CD14-positive monocyte (primary cell): ENCODE measurements at regions not wholly inside any gene's neighbourhood (a gene's known extent, or its start where the extent isn't known, plus 50 kb on each side); places are given as distances from the start of the nearest gene placed in this dataset.

Experiments
- DNase-seq, 3 donors: peaks; one replicate each; pipeline ENCODE4 v3.0.0-alpha.2; 2011 to 2022
- H2AFZ ChIP-seq: 2 replicates; pipeline ENCODE4 v1.6.0; 2012; ENCODE audit warnings: mild to moderate bottlenecking, low read depth, low read length, inconsistent platforms; ENCODE audit not compliant: insufficient read depth, poor library complexity, severe bottlenecking
- H3K27ac ChIP-seq, 2 donors: 1 replicate in 1 of 2; 2 replicates in 1 of 2; pipeline ENCODE4 v1.5.1; 2012 to 2013; ENCODE audit warnings: low read length in 2 of 2, control low read depth in 1 of 2, inconsistent platforms in 1 of 2, low read depth in 1 of 2, mild to moderate bottlenecking in 1 of 2
- H3K27me3 ChIP-seq, 2 donors: one replicate each; pipeline versions ENCODE4 v1.6.0 to v1.6.1; 2011 to 2013; ENCODE audit warnings: low read length in 2 of 2; ENCODE audit not compliant: control insufficient read depth in 2 of 2, insufficient read depth in 2 of 2
- H3K36me3 ChIP-seq, 2 donors: replicated peaks in 1 of 2; 1 replicate in 1 of 2; 2 replicates in 1 of 2; pipeline versions ENCODE4 v1.5.1 to v1.6.1; 2012 to 2013; ENCODE audit warnings: low read length in 2 of 2, control low read depth in 1 of 2, inconsistent platforms in 1 of 2, mild to moderate bottlenecking in 1 of 2; ENCODE audit not compliant: insufficient read depth in 2 of 2, control insufficient read depth in 1 of 2
- H3K4me1 ChIP-seq, 2 donors: 1 replicate in 1 of 2; 2 replicates in 1 of 2; pipeline versions ENCODE4 v1.5.1 to v1.6.1; 2012 to 2013; ENCODE audit warnings: low read length in 2 of 2, control low read depth in 1 of 2, inconsistent platforms in 1 of 2, mild to moderate bottlenecking in 1 of 2, moderate library complexity in 1 of 2; ENCODE audit not compliant: insufficient read depth in 2 of 2, control insufficient read depth in 1 of 2
- H3K4me2 ChIP-seq: replicated peaks from 2 replicates; pipeline ENCODE3; 2012; ENCODE audit warnings: low read length, moderate library complexity, mild to moderate bottlenecking; ENCODE audit not compliant: poor library complexity, severe bottlenecking; ENCODE audit errors: extremely low read depth
- H3K4me3 ChIP-seq, 3 experiments: fragments of 200-600 bp in 1 of 3; sonication (generic) in 1 of 3; replicated peaks in 1 of 3; 1 replicate in 2 of 3; 2 replicates in 1 of 3; pipeline ENCODE4 v1.5.1; 2011 to 2013; ENCODE audit warnings: low read length in 3 of 3, mild to moderate bottlenecking in 3 of 3, control low read depth in 2 of 3, low read depth in 2 of 3, inconsistent platforms in 1 of 3, moderate library complexity in 1 of 3
- H3K79me2 ChIP-seq: 2 replicates; pipeline ENCODE4 v1.6.0; 2012; ENCODE audit warnings: mild to moderate bottlenecking, control low read depth, inconsistent platforms, low read length, moderate library complexity; ENCODE audit not compliant: insufficient read depth
- H3K9ac ChIP-seq: 2 replicates; pipeline ENCODE4 v1.6.0; 2017; ENCODE audit warnings: low read length, mild to moderate bottlenecking; ENCODE audit not compliant: insufficient read depth, poor library complexity, severe bottlenecking
- H3K9me3 ChIP-seq, 2 donors: replicated peaks in 1 of 2; 1 replicate in 1 of 2; 2 replicates in 1 of 2; pipeline versions ENCODE4 v1.5.1 to v1.6.1; 2012 to 2013; ENCODE audit warnings: low read length in 2 of 2, control low read depth in 1 of 2; ENCODE audit not compliant: control insufficient read depth in 1 of 2, insufficient read depth in 1 of 2
- H4K20me1 ChIP-seq: 2 replicates; pipeline ENCODE4 v1.6.0; 2012; ENCODE audit warnings: mild to moderate bottlenecking, low read length, control low read depth, moderate library complexity; ENCODE audit not compliant: insufficient read depth
- H3K27ac Mint-ChIP-seq, 7 donors: one replicate each; pipeline ENCODE4 v1.8.0; 2020; ENCODE audit warnings: mild to moderate bottlenecking in 7 of 7, mixed read lengths in 7 of 7, moderate library complexity in 6 of 7, inconsistent platforms in 2 of 7
- H3K27me3 Mint-ChIP-seq, 3 donors: one replicate each; pipeline ENCODE4 v1.8.0; 2021 to 2022; ENCODE audit warnings: low read depth in 3 of 3, mild to moderate bottlenecking in 3 of 3, mixed read lengths in 3 of 3, moderate library complexity in 3 of 3, inconsistent platforms in 1 of 3
- H3K36me3 Mint-ChIP-seq, 2 donors: one replicate each; pipeline ENCODE4 v1.8.0; 2020; ENCODE audit warnings: mixed read lengths in 2 of 2, inconsistent platforms in 1 of 2, mild to moderate bottlenecking in 1 of 2
- H3K4me1 Mint-ChIP-seq: one replicate; pipeline ENCODE4 v1.8.0; 2020; ENCODE audit warnings: mild to moderate bottlenecking, mixed read lengths
- H3K4me3 Mint-ChIP-seq, 2 donors: one replicate each; pipeline ENCODE4 v1.8.0; 2020; ENCODE audit warnings: mild to moderate bottlenecking in 2 of 2, mixed read lengths in 2 of 2, moderate library complexity in 1 of 2
- H3K9me3 Mint-ChIP-seq, 7 donors: one replicate each; pipeline ENCODE4 v1.8.0; 2020 to 2022; ENCODE audit warnings: mixed read lengths in 7 of 7, mild to moderate bottlenecking in 6 of 7, moderate library complexity in 6 of 7, inconsistent platforms in 2 of 7
- WGBS: methylation state at CpG from one replicate; pipeline ENCODE4 v1.1.5; 2013; ENCODE audit warnings: missing lambda C conversion rate; ENCODE audit not compliant: insufficient coverage; 5-methylcytosine and 5-hydroxymethylcytosine counted together
- intact Hi-C, 2 donors: fragments of 100-400 bp; cut with micrococcal nuclease; formaldehyde crosslinking; loops; one replicate each; pipeline versions ENCODE4 v1.15.0 to v1.15.1; 2023
- TF ChIP-seq, protein P1 (sequence below): fragments of 200-600 bp; IDR thresholded peaks from one replicate; pipeline ENCODE4 v1.8.0; 2022; ENCODE audit warnings: antibody characterized with exemption, mild to moderate bottlenecking

DNA sequence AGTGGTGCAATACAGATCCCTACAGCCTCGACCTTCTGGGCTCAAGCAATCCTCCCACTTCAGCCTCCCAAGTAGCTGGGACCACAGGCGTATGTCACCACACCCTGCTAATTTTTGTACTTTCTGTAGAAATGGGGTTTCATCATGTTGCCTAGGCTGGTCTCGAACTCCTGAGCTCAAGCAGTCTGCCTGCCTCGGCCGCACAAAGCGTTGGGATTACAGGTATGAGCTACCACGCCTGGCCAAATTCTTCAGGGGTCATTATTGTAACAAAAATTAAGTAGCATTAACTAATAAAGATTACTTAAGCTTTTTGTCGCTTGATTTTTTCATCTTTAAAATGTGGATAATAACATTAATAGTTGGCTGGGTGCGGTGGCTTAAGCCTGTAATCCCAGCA lies 195.3 kb upstream of the IER5L start:
- no peak for DNase-seq

DNA sequence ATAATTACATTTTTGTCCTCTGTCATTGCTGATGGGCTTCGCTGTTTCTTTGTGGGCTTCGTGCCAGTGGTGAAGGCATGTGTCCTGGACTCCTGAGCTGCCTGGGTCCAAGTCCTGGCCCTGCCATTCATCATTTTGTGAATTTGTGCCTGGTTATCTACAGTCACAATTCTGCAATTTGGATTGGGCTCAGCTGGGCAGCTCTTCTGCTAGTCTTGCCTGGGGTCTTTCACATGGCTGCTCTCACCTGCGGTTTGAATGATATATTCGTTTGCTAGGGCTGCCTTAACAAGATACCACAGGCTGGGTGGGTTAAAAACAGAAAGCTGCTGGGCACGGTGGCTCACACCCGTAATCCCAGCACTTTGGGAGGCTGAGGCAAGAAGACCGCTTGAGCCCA lies 192.7 kb upstream of the IER5L start:
- Histone ChIP-seq H2AFZ (no peak overlapping the region), H3K27me3 (no peaks in the 10 kb centered on the region), H3K27ac (no peak overlapping the region), H3K4me3 (no peak overlapping the region), H4K20me1 (no peaks in the 10 kb centered on the region), H3K36me3 (no peaks in the 10 kb centered on the region), H3K4me2 (no peak overlapping the region), H3K9ac (no peak overlapping the region), H3K4me1 (peaks cover 4 to 6% of the 10 kb centered on the region in 2 donors), H3K9me3 (peaks cover 0 to 15% of the 10 kb centered on the region in 2 donors), H3K79me2 (no peaks in the 10 kb centered on the region)
- Mint-ChIP-seq H3K27ac (peak overlapping the region in 1 of 7 donors; percentile 35), H3K4me1 (peaks cover 7% of the 10 kb centered on the region), H3K4me3 (no peak overlapping the region), H3K36me3 (peaks cover 0 to 1% of the 10 kb centered on the region in 2 donors), H3K9me3 (peaks cover 5 to 19% (median 13%) of the 10 kb centered on the region in 7 donors), H3K27me3 (peaks cover 0 to 4% (median 2%) of the 10 kb centered on the region in 3 donors)
- TF ChIP-seq, protein P1, sequence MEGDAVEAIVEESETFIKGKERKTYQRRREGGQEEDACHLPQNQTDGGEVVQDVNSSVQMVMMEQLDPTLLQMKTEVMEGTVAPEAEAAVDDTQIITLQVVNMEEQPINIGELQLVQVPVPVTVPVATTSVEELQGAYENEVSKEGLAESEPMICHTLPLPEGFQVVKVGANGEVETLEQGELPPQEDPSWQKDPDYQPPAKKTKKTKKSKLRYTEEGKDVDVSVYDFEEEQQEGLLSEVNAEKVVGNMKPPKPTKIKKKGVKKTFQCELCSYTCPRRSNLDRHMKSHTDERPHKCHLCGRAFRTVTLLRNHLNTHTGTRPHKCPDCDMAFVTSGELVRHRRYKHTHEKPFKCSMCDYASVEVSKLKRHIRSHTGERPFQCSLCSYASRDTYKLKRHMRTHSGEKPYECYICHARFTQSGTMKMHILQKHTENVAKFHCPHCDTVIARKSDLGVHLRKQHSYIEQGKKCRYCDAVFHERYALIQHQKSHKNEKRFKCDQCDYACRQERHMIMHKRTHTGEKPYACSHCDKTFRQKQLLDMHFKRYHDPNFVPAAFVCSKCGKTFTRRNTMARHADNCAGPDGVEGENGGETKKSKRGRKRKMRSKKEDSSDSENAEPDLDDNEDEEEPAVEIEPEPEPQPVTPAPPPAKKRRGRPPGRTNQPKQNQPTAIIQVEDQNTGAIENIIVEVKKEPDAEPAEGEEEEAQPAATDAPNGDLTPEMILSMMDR: no peak
- DNase-seq: no peak
- intact Hi-C loops: loop anchor here in 1 of 2 donors (5.0 kb wide), 1 partner anchor 33 kb away; no protein-coding TSS in a partner anchor
- WGBS: 98% methylated on average over 4 of the region's 7 CpGs

More for the DNA sequence above, 195.3 kb upstream of the IER5L start:
- no peaks in the 10 kb centered on the region for H3K27me3 ChIP-seq
- no peak overlapping the region for H2AFZ ChIP-seq
- no peak overlapping the region for H3K9ac ChIP-seq
- peaks cover 10% of the 10 kb centered on the region for H3K4me1 Mint-ChIP-seq
- peaks cover 5 to 19% (median 13%) of the 10 kb centered on the region in 7 donors for H3K9me3 Mint-ChIP-seq
- intact Hi-C loops: loop anchor here in 1 of 2 donors (5.0 kb wide), 1 partner anchor 36 kb away; no protein-coding TSS in a partner anchor
- H3K4me3 ChIP-seq: no peak overlapping the region
- H4K20me1 ChIP-seq: no peaks in the 10 kb centered on the region
- TF ChIP-seq, protein P1: no peak
- no peak overlapping the region for H3K4me3 Mint-ChIP-seq
- H3K27ac Mint-ChIP-seq: peak overlapping the region in 1 of 7 donors; percentile 46
- no peaks in the 10 kb centered on the region for H3K79me2 ChIP-seq
- H3K36me3 ChIP-seq: no peaks in the 10 kb centered on the region
- peaks cover 4 to 6% of the 10 kb centered on the region in 2 donors for H3K4me1 ChIP-seq
- no peak overlapping the region for H3K27ac ChIP-seq
- H3K9me3 ChIP-seq: peaks cover 0 to 15% of the 10 kb centered on the region in 2 donors
- H3K27me3 Mint-ChIP-seq: peaks cover 0 to 4% (median 2%) of the 10 kb centered on the region in 3 donors
- H3K4me2 ChIP-seq: no peak overlapping the region
- WGBS: no CpG with 5 or more reads among the region's 9 CpGs
- H3K36me3 Mint-ChIP-seq: peaks cover 0 to 1% of the 10 kb centered on the region in 2 donors
